ENCODE measurements at regions not wholly inside any gene's neighbourhood (a gene's known extent, or its start where the extent isn't known, plus 50 kb on each side); places are given as distances from the start of the nearest gene placed in this dataset.

DNA sequence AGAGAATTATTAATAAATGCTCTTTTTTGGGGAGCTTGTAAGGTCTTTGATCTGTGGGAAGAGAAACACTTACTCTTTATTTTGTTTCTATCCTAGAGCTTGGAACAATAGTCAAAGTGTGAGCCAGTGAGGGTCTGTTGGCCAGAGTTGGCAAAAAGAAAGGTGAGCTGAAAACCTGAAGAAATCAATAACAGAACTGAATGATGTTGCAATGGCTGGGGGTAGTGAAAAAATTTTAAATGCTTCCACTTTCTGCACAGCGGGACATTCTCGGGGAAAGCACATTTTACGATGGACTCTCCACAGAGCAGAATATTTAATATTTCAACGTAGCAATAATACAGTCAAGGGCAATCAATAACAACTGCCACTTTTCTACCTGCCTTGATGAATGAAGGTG lies 78.9 kb downstream of the SKA1 start:
- Mint-ChIP-seq H3K4me3 (no peak overlapping the region), H3K4me1 (ENCODE audit: low read depth) (no peaks in the 10 kb centered on the region), H3K27me3 (peaks cover 25% of the 10 kb centered on the region), H3K36me3 (ENCODE audit: low read depth) (no peaks in the 10 kb centered on the region), H3K9me3 (no peaks in the 10 kb centered on the region), H3K27ac (no peak overlapping the region)
- ChIA-PET POLR2A (no interaction called here), CTCF (interaction anchor here (1.6 kb wide), 1 partner anchor 10 kb away, joined by 7 read pairs; no protein-coding TSS in a partner anchor)
- Histone ChIP-seq H3K4me3 (ENCODE audit: low read length) (no peak overlapping the region), H3K4me1 (ENCODE audit: insufficient read depth, low read length) (no peaks in the 10 kb centered on the region), H3K36me3 (ENCODE audit: insufficient read depth, low read length) (no peaks in the 10 kb centered on the region), H3K27ac (ENCODE audit: low read depth in 1 of 2, low read length in 2 of 2) (no peak overlapping the region), H3K9me3 (ENCODE audit: control insufficient read depth in 1 of 2, insufficient read depth in 1 of 2, low read length in 2 of 2) (no peaks in the 10 kb centered on the region), H3K27me3 (ENCODE audit: control insufficient read depth in 1 of 2, insufficient read depth in 2 of 2, low read length in 2 of 2) (no peaks in the 10 kb centered on the region)
- DNase-seq (no peak), ATAC-seq (ENCODE audit: poor library complexity) (no peak)
- intact Hi-C loops (cut with DNase I, micrococcal nuclease), result no loop called here
- TF ChIP-seq CTCF (IDR thresholded peaks at IDR 0.05), result no peak

DNA sequence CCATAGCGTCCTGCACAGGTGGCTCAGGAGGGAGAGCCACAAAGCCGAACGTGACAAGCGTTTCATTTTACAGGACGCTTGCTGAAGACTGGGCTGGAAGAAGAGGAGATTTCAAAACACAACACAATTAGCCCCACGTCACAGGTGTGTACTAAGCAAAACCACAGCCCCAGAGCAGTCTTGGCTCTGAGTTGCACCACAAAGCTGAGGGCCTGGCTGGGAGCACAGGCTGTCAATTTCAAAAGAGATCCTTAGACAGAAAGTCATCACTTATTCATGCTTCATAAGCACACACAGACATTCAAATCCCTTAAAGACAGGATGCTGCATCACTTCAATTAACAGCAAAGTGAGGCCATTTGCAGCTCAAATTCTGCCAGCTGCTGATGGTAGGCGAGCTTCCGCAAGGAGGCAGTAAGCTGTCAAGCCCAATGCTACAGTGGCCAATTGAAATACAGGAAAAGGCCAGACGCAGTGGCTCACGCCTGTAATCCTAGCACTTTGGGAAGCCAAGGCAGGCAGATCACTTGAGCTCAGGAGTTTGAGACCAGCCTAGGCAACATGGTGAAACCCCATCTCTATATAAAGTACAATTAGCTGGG lies 79.6 kb downstream of the SKA1 start:
- H3K4me3 ChIP-seq (ENCODE audit: low read length), result no peak overlapping the region
- H3K4me1 ChIP-seq (ENCODE audit: insufficient read depth, low read length), result no peaks in the 10 kb centered on the region
- CTCF ChIA-PET, result no interaction called here
- no peaks in the 10 kb centered on the region for H3K27me3 ChIP-seq (ENCODE audit: control insufficient read depth in 1 of 2, insufficient read depth in 2 of 2, low read length in 2 of 2)
- no peaks in the 10 kb centered on the region for H3K4me1 Mint-ChIP-seq (ENCODE audit: low read depth)
- ATAC-seq (ENCODE audit: poor library complexity) (no peak), DNase-seq (no peak)
- H3K36me3 ChIP-seq (ENCODE audit: insufficient read depth, low read length), result no peaks in the 10 kb centered on the region
- no peaks in the 10 kb centered on the region for H3K36me3 Mint-ChIP-seq (ENCODE audit: low read depth)
- TF ChIP-seq CTCF (IDR thresholded peaks at IDR 0.05), result no peak
- no peak overlapping the region for H3K27ac ChIP-seq (ENCODE audit: low read depth in 1 of 2, low read length in 2 of 2)
- intact Hi-C loops (cut with DNase I, micrococcal nuclease), result no loop called here
- POLR2A ChIA-PET, result no interaction called here
- peaks cover 28% of the 10 kb centered on the region for H3K27me3 Mint-ChIP-seq
- no peak overlapping the region for H3K27ac Mint-ChIP-seq
- no peaks in the 10 kb centered on the region for H3K9me3 Mint-ChIP-seq
- H3K9me3 ChIP-seq (ENCODE audit: control insufficient read depth in 1 of 2, insufficient read depth in 1 of 2, low read length in 2 of 2), result no peaks in the 10 kb centered on the region
- H3K4me3 Mint-ChIP-seq, result no peak overlapping the region

GRCh38 chr18:50456285-50456684 lies 81.4 kb downstream of the SKA1 start:
- TF ChIP-seq CTCF (IDR thresholded peaks at IDR 0.05), result no peak
- Histone ChIP-seq H3K9me3 (ENCODE audit: control insufficient read depth in 1 of 2, insufficient read depth in 1 of 2, low read length in 2 of 2) (no peaks in the 10 kb centered on the region), H3K4me3 (ENCODE audit: low read length) (no peak overlapping the region), H3K4me1 (ENCODE audit: insufficient read depth, low read length) (no peaks in the 10 kb centered on the region), H3K27me3 (ENCODE audit: control insufficient read depth in 1 of 2, insufficient read depth in 2 of 2, low read length in 2 of 2) (no peaks in the 10 kb centered on the region), H3K36me3 (ENCODE audit: insufficient read depth, low read length) (no peaks in the 10 kb centered on the region), H3K27ac (ENCODE audit: low read depth in 1 of 2, low read length in 2 of 2) (no peak overlapping the region)
- Mint-ChIP-seq H3K9me3 (no peaks in the 10 kb centered on the region), H3K4me3 (no peak overlapping the region), H3K4me1 (ENCODE audit: low read depth) (no peaks in the 10 kb centered on the region), H3K36me3 (ENCODE audit: low read depth) (no peaks in the 10 kb centered on the region), H3K27me3 (peaks cover 30% of the 10 kb centered on the region), H3K27ac (no peak overlapping the region)
- intact Hi-C loops (cut with DNase I, micrococcal nuclease), result no loop called here
- ATAC-seq (ENCODE audit: poor library complexity), result no peak
- CTCF ChIA-PET, result no interaction called here
- no peak for DNase-seq
- POLR2A ChIA-PET, result no interaction called here
